ENCODE measurements at regions not wholly inside any gene's neighbourhood (a gene's known extent, or its start where the extent isn't known, plus 50 kb on each side); places are given as distances from the start of the nearest gene placed in this dataset.

DNA sequence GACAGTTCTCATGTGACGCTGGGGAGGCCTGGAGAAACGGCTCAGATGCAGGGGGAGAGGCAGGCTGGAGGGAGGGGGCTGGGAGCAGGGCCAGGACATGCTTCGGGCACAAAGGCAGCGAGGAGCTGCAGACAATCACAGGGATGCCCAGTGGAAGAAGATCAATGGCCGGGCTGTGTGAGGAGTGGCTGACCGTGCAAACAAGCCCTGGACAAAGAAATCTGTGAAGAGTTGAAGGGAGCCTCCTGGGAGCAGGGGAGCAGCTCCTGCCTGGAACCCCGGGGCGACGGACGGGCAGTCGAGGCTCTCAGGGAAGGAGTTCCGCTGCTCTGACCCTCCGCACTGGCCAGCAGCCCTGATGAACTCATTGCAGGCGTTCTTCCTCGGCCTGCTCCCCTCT lies 126.7 kb upstream of the B3GAT1 start:
- H3K9me3 ChIP-seq = no peaks in the 10 kb centered on the region
- no peak overlapping the region for H3K27ac ChIP-seq
- no peaks in the 10 kb centered on the region for H3K27me3 ChIP-seq
- intact Hi-C loops (cut with DNase I) = no loop called here
- H3K36me3 ChIP-seq = no peaks in the 10 kb centered on the region
- WGBS, 2 donors = 84 to 85% methylated on average over 15 of the region's 15 CpGs
- H3K4me1 ChIP-seq = peaks cover 9 to 11% of the 10 kb centered on the region in 2 donors
- no peak for DNase-seq
- no peak for TF ChIP-seq POLR2A (IDR thresholded peaks at IDR 0.05)
- TF ChIP-seq CTCF (IDR thresholded peaks at IDR 0.05) = no peak
- H3K4me3 ChIP-seq (replicated peaks in 1 of 3) = no peak overlapping the region

DNA sequence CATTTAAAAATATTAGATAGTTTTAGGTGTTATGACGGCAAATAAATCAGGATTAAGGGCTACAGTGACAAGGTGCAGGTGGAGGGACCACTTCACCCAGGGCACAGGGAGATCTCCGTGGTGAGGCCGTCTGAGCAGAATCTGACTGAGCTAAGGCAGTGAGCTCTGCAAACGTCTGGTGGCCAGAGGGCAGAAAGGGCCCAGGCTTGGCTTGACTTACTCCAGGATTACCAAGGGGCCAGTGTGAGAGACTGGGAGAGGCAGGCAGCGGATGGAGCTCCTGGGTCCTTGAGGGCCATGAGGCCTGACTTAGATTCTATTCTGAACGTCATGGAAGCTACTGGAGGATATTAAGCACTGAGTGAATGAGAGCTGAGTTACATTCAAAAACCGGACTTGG lies 125.9 kb upstream of the B3GAT1 start:
- H3K4me1 ChIP-seq = peaks cover 9 to 11% of the 10 kb centered on the region in 2 donors
- WGBS, 2 donors = 72 to 74% methylated on average over 7 of the region's 7 CpGs
- H3K9me3 ChIP-seq = no peaks in the 10 kb centered on the region
- no peak overlapping the region for H3K27ac ChIP-seq
- no peaks in the 10 kb centered on the region for H3K36me3 ChIP-seq
- intact Hi-C loops (cut with DNase I) = no loop called here
- H3K27me3 ChIP-seq = no peaks in the 10 kb centered on the region
- no peak overlapping the region for H3K4me3 ChIP-seq (replicated peaks in 1 of 3)
- no peak for DNase-seq
- TF ChIP-seq POLR2A (IDR thresholded peaks at IDR 0.05) = no peak
- no peak for TF ChIP-seq CTCF (IDR thresholded peaks at IDR 0.05)

DNA sequence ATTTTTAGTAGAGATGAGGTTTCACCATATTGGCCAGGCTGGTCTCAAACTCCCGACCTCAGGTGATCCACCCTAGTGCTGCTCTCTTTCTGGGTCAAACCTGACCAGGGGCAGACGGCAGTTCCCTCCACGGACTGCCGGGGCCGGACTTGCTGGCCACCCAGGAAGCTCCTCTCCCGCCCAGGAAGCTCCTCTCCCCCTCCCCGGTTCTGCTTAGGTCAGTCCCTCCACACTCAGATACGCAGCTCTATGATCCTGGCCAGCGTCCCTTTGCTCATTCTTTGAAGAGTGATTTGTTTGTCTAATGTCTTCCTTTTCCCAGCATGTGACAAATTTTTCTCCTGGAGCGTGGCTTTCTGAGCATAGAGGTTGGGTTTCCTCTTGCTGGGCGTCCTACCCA lies 125.3 kb upstream of the B3GAT1 start:
- intact Hi-C loops (cut with DNase I) = no loop called here

GRCh38 chr11:134536677-134537076 lies 124.6 kb upstream of the B3GAT1 start:
- no peaks in the 10 kb centered on the region for H3K27me3 ChIP-seq
- no peak for DNase-seq
- intact Hi-C loops (cut with DNase I) = no loop called here
- no peak overlapping the region for H3K4me3 ChIP-seq (replicated peaks in 1 of 3)
- WGBS, 2 donors = 69 to 80% methylated on average over 8 of the region's 8 CpGs
- no peaks in the 10 kb centered on the region for H3K36me3 ChIP-seq
- H3K4me1 ChIP-seq = peaks cover 9 to 11% of the 10 kb centered on the region in 2 donors
- H3K9me3 ChIP-seq = no peaks in the 10 kb centered on the region
- H3K27ac ChIP-seq = no peak overlapping the region
- TF ChIP-seq CTCF (IDR thresholded peaks at IDR 0.05) (no peak), POLR2A (IDR thresholded peaks at IDR 0.05) (no peak)

More for the DNA sequence above, 125.3 kb upstream of the B3GAT1 start:
- H3K4me3 ChIP-seq (replicated peaks in 1 of 3) = no peak overlapping the region
- H3K27me3 ChIP-seq = no peaks in the 10 kb centered on the region
- peaks cover 9 to 11% of the 10 kb centered on the region in 2 donors for H3K4me1 ChIP-seq
- TF ChIP-seq CTCF (IDR thresholded peaks at IDR 0.05) (no peak), POLR2A (IDR thresholded peaks at IDR 0.05) (no peak)
- no peaks in the 10 kb centered on the region for H3K9me3 ChIP-seq
- peak; percentile 70 to 80 for DNase-seq
- 9 to 10% methylated on average over 11 of the region's 11 CpGs for WGBS, 2 donors
- no peaks in the 10 kb centered on the region for H3K36me3 ChIP-seq
- H3K27ac ChIP-seq = peak overlapping the region in 1 of 3 donors; percentile 28

DNA sequence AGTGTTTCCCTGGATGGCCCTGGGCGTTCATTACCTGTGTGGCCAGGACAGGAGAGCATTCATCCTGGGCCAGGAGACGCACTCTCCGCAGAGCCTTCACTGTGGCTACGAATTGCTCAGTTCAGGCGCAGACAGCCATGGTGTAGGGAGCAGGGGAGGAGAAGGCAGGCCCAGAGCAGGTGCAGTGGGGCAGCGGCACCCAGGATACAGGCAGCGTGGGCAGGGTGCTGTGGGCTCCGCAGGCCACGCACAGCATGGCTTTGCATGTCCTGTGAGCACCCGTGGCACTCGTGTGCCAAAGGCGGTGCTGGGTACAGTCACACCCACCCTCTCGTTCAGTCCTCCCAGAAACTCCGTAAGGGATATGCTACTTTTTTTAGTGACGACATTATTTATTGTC lies 124.2 kb upstream of the B3GAT1 start:
- Histone ChIP-seq H3K9me3 (no peaks in the 10 kb centered on the region), H3K27ac (no peak overlapping the region), H3K4me3 (replicated peaks in 1 of 3) (no peak overlapping the region), H3K4me1 (peaks cover 9 to 11% of the 10 kb centered on the region in 2 donors), H3K27me3 (no peaks in the 10 kb centered on the region), H3K36me3 (no peaks in the 10 kb centered on the region)
- TF ChIP-seq POLR2A (IDR thresholded peaks at IDR 0.05) (no peak), CTCF (IDR thresholded peaks at IDR 0.05) (no peak)
- intact Hi-C loops (cut with DNase I) = no loop called here
- DNase-seq = no peak
- 82 to 84% methylated on average over 15 of the region's 15 CpGs for WGBS, 2 donors

Measured in thyroid gland (tissue), 4 donors.